Amniotic epithelial cell (primary cell): ENCODE measurements at regions not wholly inside any gene's neighbourhood (a gene's known extent, or its start where the extent isn't known, plus 50 kb on each side); places are given as distances from the start of the nearest gene placed in this dataset.
A peak's percentile ranks its signal among the peaks of the same experiment; 100 is the strongest.
"Not testable (repeated sequence)": the region's sequence is repeated elsewhere in the genome, so short reads cannot be mapped to it uniquely, and the experiment has no call there.

ENCODE experiments used
- DNase-seq: peaks from one replicate; pipeline ENCODE4 v3.0.0-alpha.2; 2010; ENCODE audit warnings: low read depth

DNA sequence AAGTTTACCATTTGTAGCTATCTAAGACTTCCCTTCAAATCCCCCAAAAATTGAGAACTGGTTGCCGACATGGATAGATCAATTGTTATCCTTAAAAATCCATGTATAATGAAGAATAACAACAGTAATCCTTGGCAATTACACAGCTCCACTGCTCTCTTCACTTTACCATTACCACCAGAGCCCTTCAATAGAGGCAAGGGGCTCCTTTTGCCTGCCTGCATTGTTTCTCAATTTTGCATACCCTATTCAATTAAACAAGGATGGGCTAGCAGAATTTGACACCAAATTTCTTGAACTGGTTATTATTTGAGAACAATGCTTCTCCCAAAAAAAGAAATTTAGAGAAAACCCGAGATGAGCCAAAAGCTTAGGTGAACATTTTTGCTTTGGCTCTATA lies 387.8 kb upstream of the PKN2 start:
- no peak for DNase-seq

GRCh38 chr1:88296642-88297041 lies 387.4 kb upstream of the PKN2 start:
- no peak for DNase-seq

- DNase-seq: no peak
Measured at GRCh38 chr1:88298506-88298905, 385.6 kb upstream of the PKN2 start.

GRCh38 chr1:88300752-88301263 lies 383.3 kb upstream of the PKN2 start:
- no peak for DNase-seq

GRCh38 chr1:88302843-88303486 lies 381.1 kb upstream of the PKN2 start:
- peak; percentile 12 for DNase-seq

DNA sequence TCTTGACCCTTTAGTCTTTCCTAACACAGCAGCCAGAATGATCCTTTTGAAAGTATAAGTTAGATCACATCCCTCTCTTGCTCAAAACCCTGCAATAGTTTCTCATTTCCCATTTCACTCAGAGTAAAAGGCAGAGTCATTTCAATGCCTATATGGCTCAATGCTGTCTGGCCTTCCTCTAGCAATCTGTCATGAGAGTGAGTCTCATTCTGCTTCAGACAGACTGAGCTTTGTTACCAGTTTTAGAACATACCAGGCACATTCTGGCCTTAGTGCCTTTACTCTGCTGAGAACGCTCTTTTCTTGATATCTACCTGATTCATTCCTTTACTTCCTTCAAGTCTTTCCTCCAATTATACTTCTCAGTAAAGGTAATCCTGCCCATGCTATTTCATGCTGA lies 372.8 kb upstream of the PKN2 start:
- no peak for DNase-seq

GRCh38 chr1:88311907-88312306 lies 372.2 kb upstream of the PKN2 start:
- no peak for DNase-seq

DNA sequence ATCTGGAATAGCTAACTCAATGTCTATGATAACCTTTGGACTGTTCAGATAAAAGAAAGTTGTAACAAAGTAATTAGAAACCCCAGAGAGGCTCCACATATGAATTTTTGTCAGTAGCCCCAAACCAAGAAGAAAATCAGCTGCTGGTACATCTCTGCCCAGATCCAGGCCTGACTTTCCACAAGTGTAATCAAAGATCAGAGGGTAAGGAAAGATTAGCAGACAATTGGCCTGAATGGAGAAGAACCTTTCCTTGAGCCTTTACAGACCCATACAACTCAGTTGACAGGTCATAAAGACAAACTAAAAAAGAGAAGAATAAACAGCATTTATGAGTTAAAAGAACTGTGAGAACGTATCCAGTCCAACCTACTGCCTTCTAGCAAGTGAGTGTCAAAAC lies 366.7 kb upstream of the PKN2 start:
- DNase-seq: no peak

GRCh38 chr1:88318740-88319139 lies 365.3 kb upstream of the PKN2 start:
- DNase-seq: no peak

GRCh38 chr1:88320291-88320690 lies 363.8 kb upstream of the PKN2 start:
- DNase-seq: no peak

DNA sequence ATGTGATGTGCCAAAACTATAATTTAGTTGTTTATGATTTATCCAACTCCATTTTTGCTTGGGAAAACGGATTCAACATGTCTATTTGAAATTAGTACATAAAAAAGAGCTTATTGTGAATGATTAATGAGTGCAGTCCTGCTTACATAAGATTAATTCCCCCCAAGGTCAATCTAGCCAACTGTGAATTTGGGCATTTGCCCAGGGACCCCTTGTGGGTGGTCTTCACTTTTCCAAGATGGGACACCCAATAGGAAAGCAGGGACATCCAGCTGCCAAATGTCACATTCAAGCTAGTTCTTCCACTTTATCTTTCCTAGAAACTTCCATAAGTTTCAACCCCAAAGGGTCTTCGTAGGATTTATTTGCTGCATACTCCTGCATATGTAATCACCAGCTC lies 362.4 kb upstream of the PKN2 start:
- DNase-seq: no peak

DNA sequence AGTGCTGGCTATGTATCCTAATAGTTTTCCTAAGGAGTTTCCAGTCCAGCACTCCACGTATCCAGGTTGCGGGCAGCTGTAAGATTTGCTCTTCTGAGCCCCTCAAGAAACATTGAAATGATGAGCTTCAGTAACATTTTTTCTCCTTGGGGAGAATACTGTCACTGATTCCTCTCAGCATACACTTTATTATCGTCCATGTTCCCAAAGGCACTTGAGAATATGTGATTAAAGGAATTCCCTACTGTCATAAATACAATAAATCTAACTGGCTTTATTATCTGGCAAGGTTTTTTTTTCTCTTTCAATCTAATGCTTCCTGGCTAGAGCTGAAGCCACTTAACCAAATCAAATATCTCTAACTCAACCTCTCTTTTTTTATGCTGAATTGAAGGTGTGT lies 359.2 kb upstream of the PKN2 start:
- DNase-seq: no peak

- DNase-seq: peak; percentile 82
Measured at GRCh38 chr1:88327391-88328267, 356.4 kb upstream of the PKN2 start.

- DNase-seq: no peak
Measured at GRCh38 chr1:88330201-88330600, 353.9 kb upstream of the PKN2 start.

DNA sequence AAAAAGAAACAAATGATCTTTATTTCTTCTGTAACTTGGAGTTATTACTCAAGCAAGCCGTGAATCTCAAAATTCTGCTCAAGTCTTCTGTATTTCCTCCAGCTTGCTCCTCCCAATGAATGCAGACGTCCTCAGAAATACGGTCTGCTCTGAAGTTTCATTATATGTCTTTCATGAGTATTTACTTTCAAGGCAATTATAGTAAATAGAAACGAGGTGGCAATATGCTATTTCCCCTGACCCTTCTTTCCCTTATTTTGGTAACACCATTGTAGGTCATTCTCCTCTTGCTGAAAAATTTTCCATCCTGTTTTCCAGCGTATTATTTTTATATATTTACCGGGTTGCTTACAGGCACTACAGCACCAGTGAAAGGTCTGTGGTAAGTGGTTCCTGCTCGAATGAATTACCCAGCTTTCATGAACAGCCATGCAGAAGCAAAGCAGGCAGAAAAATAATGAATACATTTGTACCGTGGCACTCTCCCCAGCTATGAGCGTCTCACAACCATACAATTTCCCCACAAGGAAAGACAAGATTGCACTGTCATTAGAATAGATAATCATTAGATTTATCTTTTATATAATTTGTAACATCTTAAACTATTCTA lies 350.9 kb upstream of the PKN2 start:
- DNase-seq: no peak

- no peak for DNase-seq
Measured at GRCh38 chr1:88341447-88341846, 342.6 kb upstream of the PKN2 start.

DNA sequence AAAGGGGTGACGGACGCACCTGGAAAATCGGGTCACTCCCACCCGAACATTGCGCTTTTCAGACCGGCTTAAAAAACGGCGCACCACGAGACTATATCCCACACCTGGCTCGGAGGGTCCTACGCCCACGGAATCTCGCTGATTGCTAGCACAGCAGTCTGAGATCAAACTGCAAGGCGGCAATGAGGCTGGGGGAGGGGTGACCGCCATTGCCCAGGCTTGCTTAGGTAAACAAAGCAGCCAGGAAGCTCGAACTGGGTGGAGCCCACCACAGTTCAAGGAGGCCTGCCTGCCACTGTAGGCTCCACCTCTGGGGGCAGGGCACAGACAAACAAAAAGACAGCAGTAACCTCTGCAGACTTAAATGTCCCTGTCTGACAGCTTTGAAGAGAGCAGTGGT lies 342.0 kb upstream of the PKN2 start:
- not testable (repeated sequence) for DNase-seq

GRCh38 chr1:88350648-88351047 lies 333.4 kb upstream of the PKN2 start:
- no peak for DNase-seq

DNA sequence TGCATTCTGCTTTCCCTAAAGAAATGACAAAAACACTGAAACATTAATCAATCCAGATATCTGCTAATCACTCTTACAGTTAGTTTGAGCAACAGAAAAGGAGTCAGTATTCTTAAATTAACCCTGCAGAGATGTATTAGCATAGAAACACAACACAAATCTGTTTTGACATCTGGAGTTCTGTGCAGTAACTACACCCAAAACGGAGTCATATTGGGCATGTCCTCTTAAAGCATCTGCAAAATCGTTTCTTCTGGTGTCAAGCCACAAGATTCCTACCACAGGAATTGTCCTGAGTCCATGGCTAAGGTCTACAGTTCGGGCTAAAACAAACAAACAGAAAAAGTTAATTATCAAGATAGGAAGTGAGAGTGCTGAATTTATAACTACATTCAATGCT lies 332.1 kb upstream of the PKN2 start:
- DNase-seq: no peak

GRCh38 chr1:88354256-88354655 lies 329.8 kb upstream of the PKN2 start:
- DNase-seq: no peak

DNA sequence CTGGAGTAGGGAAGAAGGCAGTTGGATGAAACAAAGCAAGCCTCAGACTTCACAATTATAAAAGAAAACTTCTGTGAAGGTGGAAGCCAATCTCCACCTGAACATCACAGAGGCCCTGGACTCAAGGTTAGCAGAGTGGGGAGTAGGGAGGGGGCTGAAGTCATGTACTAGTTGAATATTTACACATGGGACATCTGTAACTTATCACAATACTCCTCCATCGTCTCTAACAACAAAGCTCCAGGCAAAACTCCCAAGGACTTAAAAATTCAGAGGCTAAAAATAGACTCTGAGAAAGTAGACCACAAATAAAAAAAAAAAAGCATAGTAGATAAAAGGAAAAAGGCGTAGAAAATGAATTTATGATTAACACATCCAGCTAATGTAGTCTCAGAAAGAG lies 326.3 kb upstream of the PKN2 start:
- DNase-seq: no peak

DNA sequence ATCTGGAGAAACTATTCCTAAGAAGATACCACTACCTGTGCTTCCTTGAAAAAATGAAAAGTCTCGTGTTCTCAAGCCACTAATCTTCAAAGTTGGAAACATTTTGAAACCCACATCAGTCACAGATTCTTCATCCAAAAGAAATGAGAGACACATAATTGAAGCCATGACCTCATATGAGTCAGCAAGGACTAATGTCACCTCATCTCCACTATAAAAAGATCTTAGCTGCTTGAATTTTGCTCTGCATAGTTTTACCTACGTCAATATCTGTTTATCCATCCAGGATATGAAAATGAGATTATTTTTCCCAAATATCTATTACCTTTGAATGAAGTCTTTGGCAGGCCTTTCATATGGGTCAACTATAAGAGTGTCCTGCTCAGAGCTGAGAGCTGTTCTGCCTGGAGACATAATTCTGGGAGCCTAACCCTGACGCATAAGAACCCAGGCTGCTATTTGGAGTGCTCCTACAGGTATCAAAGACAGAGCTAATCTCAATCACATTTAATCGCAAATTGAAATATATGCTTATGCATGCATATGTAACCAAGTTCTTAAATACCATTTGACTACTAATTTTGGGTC lies 312.5 kb upstream of the PKN2 start:
- no peak for DNase-seq

DNA sequence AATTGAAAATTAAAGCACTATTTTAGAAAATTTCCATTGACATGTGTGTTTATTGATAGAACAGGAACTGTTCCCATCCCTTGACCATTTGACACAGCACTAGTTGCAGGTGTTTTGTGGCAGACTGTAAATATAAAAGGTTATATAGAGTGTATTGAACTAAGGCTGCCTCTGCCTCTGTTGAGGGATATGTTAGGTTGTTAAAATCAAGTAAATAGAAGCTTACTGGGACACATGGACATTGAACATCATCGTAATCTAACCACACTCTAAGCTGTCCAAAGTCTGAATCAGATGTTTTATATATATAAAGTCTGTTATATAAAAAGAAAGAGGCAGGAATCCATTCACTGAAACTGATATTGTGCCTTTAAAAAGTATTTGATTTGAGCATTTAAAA lies 308.1 kb upstream of the PKN2 start:
- no peak for DNase-seq
